ENCODE measurements at regions not wholly inside any gene's neighbourhood (a gene's known extent, or its start where the extent isn't known, plus 50 kb on each side); places are given as distances from the start of the nearest gene placed in this dataset.
A peak's percentile ranks its signal among the peaks of the same experiment; 100 is the strongest.

DNA sequence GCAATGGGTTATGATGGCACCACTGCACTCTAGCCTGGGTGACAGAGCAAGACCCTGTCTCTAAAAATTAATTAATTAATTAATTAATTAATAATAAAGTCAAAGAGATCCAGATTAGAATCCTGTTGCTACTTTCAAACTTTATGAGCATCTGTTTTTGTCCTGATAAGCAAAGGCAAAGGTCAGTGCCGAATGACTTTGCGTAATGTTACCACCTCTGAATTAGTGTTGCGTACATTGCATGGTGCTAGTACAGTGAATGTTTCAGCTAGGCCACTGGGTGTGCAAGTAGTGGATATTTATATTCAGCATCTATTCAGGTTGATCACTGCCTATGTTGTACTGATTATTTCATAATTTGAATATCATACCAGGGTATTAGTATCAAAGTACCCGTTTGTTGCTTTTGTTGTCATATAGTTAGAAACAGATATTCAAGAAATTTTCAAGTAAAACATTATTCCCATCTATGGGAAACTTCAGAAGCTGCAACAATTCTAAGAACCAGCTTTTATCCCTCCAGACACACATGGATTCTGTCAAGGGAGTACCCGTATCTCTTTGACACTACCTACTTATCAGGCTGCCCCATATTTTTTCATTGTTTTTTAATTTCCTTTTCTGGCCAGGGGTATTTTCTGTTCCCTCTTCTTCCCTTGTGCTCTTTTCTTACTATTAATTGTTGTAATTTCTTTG is 127.1 kb upstream of the GRM7 start:
- no peak for ATAC-seq (ENCODE audit: insufficient read depth, low read depth)
- Histone ChIP-seq H4K20me1 (ENCODE audit: insufficient read depth, low read length) (no peaks in the 10 kb centered on the region), H3K9ac (ENCODE audit: low read depth, low read length) (no peak overlapping the region), H3K79me2 (ENCODE audit: insufficient read depth, low read length) (no peaks in the 10 kb centered on the region), H2AFZ (ENCODE audit: low read depth, low read length) (no peak overlapping the region), H3K9me3 (ENCODE audit: insufficient read depth, low read length, severe bottlenecking) (peaks cover 2% of the 10 kb centered on the region), H3K36me3 (ENCODE audit: insufficient read depth, low read length) (no peaks in the 10 kb centered on the region), H3K4me2 (ENCODE audit: insufficient read depth, low read length) (no peak overlapping the region), H3K27me3 (ENCODE audit: insufficient read depth, low read length, poor library complexity) (no peaks in the 10 kb centered on the region), H3K4me1 (ENCODE audit: insufficient read depth, low read length) (peaks cover 18% of the 10 kb centered on the region; the same call in 1 of the 2 replicates), H3K4me3 (ENCODE audit: low read depth in 1 of 2, low read length in 2 of 2) (no peak overlapping the region), H3K27ac (ENCODE audit: low read length) (no peak overlapping the region)
- DNase-seq = no peak
- TF ChIP-seq CTCF (IDR thresholded peaks at IDR 0.05; ENCODE audit: borderline replicate concordance, extremely low read depth, low read length, poor library complexity, severe bottlenecking) (no peak), EZH2 (IDR thresholded peaks at IDR 0.05; ENCODE audit: borderline replicate concordance, low read depth, low read length, severe bottlenecking) (no peak)

- Histone ChIP-seq H3K36me3 (ENCODE audit: insufficient read depth, low read length) (no peaks in the 10 kb centered on the region), H3K9me3 (ENCODE audit: insufficient read depth, low read length, severe bottlenecking) (no peaks in the 10 kb centered on the region), H3K4me3 (ENCODE audit: low read depth in 1 of 2, low read length in 2 of 2) (no peak overlapping the region), H4K20me1 (ENCODE audit: insufficient read depth, low read length) (no peaks in the 10 kb centered on the region), H3K27me3 (ENCODE audit: insufficient read depth, low read length, poor library complexity) (no peaks in the 10 kb centered on the region), H3K4me1 (ENCODE audit: insufficient read depth, low read length) (peaks cover 21% of the 10 kb centered on the region; the same call in 1 of the 2 replicates), H2AFZ (ENCODE audit: low read depth, low read length) (no peak overlapping the region), H3K27ac (ENCODE audit: low read length) (no peak overlapping the region), H3K79me2 (ENCODE audit: insufficient read depth, low read length) (no peaks in the 10 kb centered on the region), H3K9ac (ENCODE audit: low read depth, low read length) (no peak overlapping the region), H3K4me2 (ENCODE audit: insufficient read depth, low read length) (no peak overlapping the region)
- DNase-seq = peak; percentile 12
- ATAC-seq (ENCODE audit: insufficient read depth, low read depth) = no peak
- TF ChIP-seq EZH2 (IDR thresholded peaks at IDR 0.05; ENCODE audit: borderline replicate concordance, low read depth, low read length, severe bottlenecking) = no peak
- no peak for TF ChIP-seq CTCF (IDR thresholded peaks at IDR 0.05; ENCODE audit: borderline replicate concordance, extremely low read depth, low read length, poor library complexity, severe bottlenecking)
Observed at GRCh38 chr3:6734395-6734746, 126.5 kb upstream of the GRM7 start.

DNA sequence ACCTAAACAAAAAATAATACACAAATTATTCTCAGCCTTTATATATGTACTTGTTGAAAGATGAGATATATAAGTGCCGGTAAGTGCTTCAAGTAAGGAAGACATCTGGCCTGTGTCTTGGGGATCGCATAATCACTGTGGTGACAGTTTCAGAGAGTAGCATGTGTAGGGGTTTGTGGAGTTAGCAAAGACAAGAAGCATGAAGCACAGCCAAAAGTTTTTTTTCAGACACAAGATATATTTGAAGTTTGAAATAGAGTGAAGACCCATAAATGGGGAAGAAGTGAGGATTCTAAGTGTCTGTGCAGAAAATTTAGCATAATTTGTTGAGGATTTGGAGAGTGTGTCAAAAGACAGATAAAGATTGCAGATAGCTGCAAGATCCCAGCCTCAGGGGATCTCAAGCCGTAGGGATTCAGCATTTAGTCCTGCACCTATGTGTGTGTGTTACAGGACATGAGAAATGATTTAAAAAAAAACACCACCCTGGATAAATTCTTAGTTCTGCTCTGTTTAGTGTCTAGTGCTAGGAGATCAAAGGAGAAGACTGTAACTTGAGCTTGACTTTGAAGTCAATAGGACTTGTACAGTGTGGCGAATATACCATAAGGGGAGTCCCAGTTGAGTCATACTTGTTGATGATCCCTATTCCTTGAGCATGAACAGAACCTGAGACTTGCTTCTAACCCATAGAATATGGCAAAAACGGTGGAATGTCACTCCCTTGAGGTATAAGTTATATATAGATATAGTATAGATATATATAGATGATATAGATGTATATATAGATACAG is 123.9 kb upstream of the GRM7 start:
- Histone ChIP-seq H2AFZ (ENCODE audit: low read depth, low read length) (no peak overlapping the region), H3K9me3 (ENCODE audit: insufficient read depth, low read length, severe bottlenecking) (no peaks in the 10 kb centered on the region), H4K20me1 (ENCODE audit: insufficient read depth, low read length) (no peaks in the 10 kb centered on the region), H3K36me3 (ENCODE audit: insufficient read depth, low read length) (no peaks in the 10 kb centered on the region), H3K9ac (ENCODE audit: low read depth, low read length) (no peak overlapping the region), H3K27me3 (ENCODE audit: insufficient read depth, low read length, poor library complexity) (no peaks in the 10 kb centered on the region), H3K4me3 (ENCODE audit: low read depth in 1 of 2, low read length in 2 of 2) (no peak overlapping the region), H3K79me2 (ENCODE audit: insufficient read depth, low read length) (no peaks in the 10 kb centered on the region), H3K4me1 (ENCODE audit: insufficient read depth, low read length) (peaks cover 25% of the 10 kb centered on the region), H3K4me2 (ENCODE audit: insufficient read depth, low read length) (no peak overlapping the region), H3K27ac (ENCODE audit: low read length) (peak overlapping the region; percentile 49; the same call in 1 of the 2 replicates)
- ATAC-seq (ENCODE audit: insufficient read depth, low read depth) (peak; percentile 80), DNase-seq (no peak)
- no peak for TF ChIP-seq CTCF (IDR thresholded peaks at IDR 0.05; ENCODE audit: borderline replicate concordance, extremely low read depth, low read length, poor library complexity, severe bottlenecking)
- TF ChIP-seq EZH2 (IDR thresholded peaks at IDR 0.05; ENCODE audit: borderline replicate concordance, low read depth, low read length, severe bottlenecking) = no peak

All from DND-41 (cell line).